Adipocyte (in vitro differentiated cells): ENCODE measurements at regions not wholly inside any gene's neighbourhood (a gene's known extent, or its start where the extent isn't known, plus 50 kb on each side); places are given as distances from the start of the nearest gene placed in this dataset.
"Not testable (repeated sequence)": the region's sequence is repeated elsewhere in the genome, so short reads cannot be mapped to it uniquely, and the experiment has no call there.

Source experiments
- DNase-seq: peaks from one replicate; pipeline ENCODE4 v3.0.0-alpha.2; 2015; ENCODE audit warnings: low read depth
- H3K27me3 ChIP-seq: replicated peaks from 2 replicates; pipeline ENCODE4 v1.7.0; 2013; ENCODE audit warnings: mild to moderate bottlenecking, low read length, moderate library complexity; ENCODE audit not compliant: control insufficient read depth, insufficient read depth
- H3K36me3 ChIP-seq: 2 replicates; pipeline ENCODE4 v1.7.0; 2013; ENCODE audit warnings: low read length, mild to moderate bottlenecking, moderate library complexity; ENCODE audit not compliant: control insufficient read depth, insufficient read depth, severe bottlenecking
- H3K4me1 ChIP-seq: 2 replicates; pipeline ENCODE4 v1.7.0; 2013; ENCODE audit warnings: mild to moderate bottlenecking, low read length, moderate library complexity; ENCODE audit not compliant: control insufficient read depth, insufficient read depth
- H3K4me3 ChIP-seq: 2 replicates; pipeline ENCODE4 v1.7.0; 2013; ENCODE audit warnings: mild to moderate bottlenecking, low read length, moderate library complexity
- H3K9ac ChIP-seq: 2 replicates; pipeline ENCODE4 v1.7.0; 2013; ENCODE audit warnings: mild to moderate bottlenecking, low read length, moderate library complexity
- H3K9me3 ChIP-seq: 2 replicates; pipeline ENCODE4 v1.7.0; 2013; ENCODE audit warnings: mild to moderate bottlenecking, low read length, moderate library complexity; ENCODE audit not compliant: control insufficient read depth

DNA sequence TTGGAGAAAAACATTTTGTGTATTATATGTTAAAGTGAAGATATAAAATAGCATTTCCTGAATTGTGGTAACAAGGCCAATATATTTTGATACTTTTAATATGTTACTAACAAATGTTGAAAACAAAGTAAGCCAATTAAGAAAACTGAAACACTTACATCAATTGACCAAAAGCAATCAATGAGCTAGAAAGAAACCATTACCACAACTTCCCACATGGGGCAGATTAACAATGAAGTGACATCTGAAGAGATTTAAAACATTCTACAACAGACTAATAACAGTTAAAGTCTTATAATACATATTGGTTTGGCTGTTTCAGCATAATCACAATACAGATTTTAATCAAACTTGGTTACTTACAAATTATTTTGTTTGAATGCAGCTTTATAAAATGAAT, 282.4 kb upstream of the NETO1 start:
- no peak overlapping the region for H3K9ac ChIP-seq
- no peaks in the 10 kb centered on the region for H3K36me3 ChIP-seq
- H3K4me3 ChIP-seq = no peak overlapping the region
- peaks cover 2% of the 10 kb centered on the region for H3K9me3 ChIP-seq
- no peaks in the 10 kb centered on the region for H3K4me1 ChIP-seq
- no peaks in the 10 kb centered on the region for H3K27me3 ChIP-seq
- no peak for DNase-seq

DNA sequence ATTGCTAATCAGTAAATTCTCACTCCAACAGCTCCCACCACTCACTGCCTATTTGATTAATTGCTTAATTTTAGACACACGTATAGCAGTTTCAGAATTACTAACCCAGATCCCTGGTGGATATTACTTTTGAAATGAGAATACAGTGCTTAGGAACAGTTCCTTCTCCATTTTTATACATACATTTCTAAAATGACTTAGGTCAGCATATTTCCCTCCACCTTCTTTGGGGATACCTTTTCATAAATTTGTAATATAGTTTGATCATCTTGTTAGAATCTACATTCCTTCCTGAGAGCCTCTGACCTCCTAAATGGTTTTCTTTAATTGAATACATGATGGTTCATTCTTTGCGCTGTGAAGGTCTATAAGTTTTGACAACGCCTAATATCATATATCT, 279.8 kb upstream of the NETO1 start:
- DNase-seq = no peak
- Histone ChIP-seq H3K9me3 (no peaks in the 10 kb centered on the region), H3K27me3 (no peaks in the 10 kb centered on the region), H3K9ac (no peak overlapping the region), H3K4me3 (no peak overlapping the region), H3K4me1 (no peaks in the 10 kb centered on the region), H3K36me3 (no peaks in the 10 kb centered on the region)

DNA sequence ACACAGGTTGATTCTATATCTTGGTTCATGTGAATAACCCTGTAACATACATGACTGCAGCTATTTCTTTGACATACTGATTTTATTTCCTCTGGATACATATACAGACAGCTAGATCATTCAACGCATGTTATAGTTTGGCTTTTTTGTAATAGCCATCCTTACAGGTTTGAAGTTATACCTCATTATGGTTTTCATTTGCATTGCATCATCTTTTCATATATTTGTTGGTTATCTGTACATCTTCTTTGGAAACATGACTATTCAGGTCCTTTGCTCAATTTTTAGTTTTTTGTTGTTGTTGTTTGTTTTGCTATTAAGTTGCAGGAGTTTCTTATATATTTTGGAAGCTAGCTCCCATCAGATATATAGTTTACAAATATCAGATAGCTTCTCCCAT, 276.2 kb upstream of the NETO1 start:
- no peaks in the 10 kb centered on the region for H3K9me3 ChIP-seq
- H3K9ac ChIP-seq = no peak overlapping the region
- no peak overlapping the region for H3K4me3 ChIP-seq
- H3K27me3 ChIP-seq = no peaks in the 10 kb centered on the region
- no peaks in the 10 kb centered on the region for H3K4me1 ChIP-seq
- no peak for DNase-seq
- H3K36me3 ChIP-seq = no peaks in the 10 kb centered on the region

DNA sequence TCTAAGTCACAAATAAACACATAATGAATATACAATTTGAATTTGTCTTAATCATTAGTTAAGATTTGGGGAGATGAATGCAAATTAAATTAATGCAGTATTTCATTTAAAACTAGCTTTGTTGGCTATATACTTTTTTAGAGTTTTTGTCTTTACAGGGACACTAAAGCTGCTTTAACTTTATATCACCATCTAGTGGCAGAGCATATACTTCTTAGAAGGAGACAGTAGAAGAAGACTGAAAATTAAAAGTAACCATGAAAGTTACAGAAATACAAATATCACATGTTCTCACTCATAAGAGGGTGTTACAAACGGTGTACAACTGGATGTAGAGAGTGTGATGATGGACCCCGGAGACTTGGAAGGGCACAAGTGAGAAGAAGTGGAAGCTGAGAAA, 268.3 kb upstream of the NETO1 start:
- Histone ChIP-seq H3K4me3 (no peak overlapping the region), H3K9me3 (no peaks in the 10 kb centered on the region), H3K4me1 (no peaks in the 10 kb centered on the region), H3K36me3 (no peaks in the 10 kb centered on the region), H3K27me3 (no peaks in the 10 kb centered on the region), H3K9ac (no peak overlapping the region)
- peak; percentile 62 for DNase-seq

DNA sequence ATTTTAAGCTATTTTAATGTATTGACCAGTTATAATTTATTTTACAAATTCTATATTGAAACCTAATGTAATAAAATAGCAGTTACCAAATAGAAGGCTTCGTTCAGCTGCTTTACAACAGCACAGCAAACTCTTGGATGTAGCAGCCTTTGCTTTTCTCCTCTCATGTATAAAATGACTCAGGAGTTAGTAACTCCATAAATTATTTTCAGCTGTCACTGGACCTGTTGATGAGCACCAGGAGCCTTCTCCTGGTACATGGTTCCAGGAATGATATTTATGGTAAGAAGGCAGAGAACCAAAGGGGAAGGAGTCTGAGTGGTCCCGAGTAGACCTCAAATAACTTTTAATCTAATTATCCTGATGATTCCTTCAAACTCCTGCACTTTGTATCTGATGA, 256.4 kb upstream of the NETO1 start:
- Histone ChIP-seq H3K4me1 (no peaks in the 10 kb centered on the region), H3K27me3 (no peaks in the 10 kb centered on the region), H3K4me3 (no peak overlapping the region), H3K9me3 (no peaks in the 10 kb centered on the region), H3K36me3 (no peaks in the 10 kb centered on the region), H3K9ac (no peak overlapping the region)
- DNase-seq = peak; percentile 62

DNA sequence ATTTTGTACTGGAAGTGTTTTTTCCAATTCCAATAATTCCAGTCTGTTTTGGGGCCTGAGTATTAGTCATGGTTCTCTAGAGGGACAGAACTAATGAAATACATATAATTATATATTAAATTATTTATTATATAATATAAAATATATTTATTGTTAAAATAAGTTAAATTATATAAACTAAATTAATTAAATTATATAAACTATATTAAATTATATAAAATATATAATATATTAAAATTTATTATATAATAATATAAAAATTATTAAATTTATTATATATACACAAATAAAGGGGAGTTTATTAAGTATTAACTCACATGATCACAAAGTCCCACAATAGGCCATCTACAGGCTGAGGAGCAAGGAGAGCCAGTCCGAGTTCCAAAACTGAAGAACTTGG, 253.4 kb upstream of the NETO1 start:
- Histone ChIP-seq H3K9ac (no peak overlapping the region), H3K4me3 (no peak overlapping the region), H3K4me1 (no peaks in the 10 kb centered on the region), H3K9me3 (no peaks in the 10 kb centered on the region), H3K27me3 (no peaks in the 10 kb centered on the region), H3K36me3 (no peaks in the 10 kb centered on the region)
- DNase-seq = no peak

DNA sequence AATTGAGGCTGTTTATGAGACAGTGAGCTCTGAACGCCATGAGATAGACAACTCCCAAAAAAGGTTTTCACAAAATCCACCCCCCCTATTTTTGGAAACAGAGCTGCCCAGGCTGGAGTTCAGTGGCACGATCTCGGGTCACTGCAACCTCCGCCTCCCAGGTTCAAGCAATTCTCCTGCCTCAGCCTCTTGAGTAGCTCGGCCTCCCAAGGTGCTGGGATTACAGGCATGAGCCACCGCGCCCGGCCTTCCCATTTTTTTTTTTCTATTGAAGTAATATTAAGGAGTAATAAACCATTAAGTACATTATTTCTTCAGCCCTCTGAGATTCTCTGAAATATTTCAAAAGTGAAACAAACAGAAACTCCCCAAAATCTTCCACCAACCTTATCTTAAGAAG, 252.8 kb upstream of the NETO1 start:
- no peaks in the 10 kb centered on the region for H3K27me3 ChIP-seq
- no peak for DNase-seq
- no peaks in the 10 kb centered on the region for H3K36me3 ChIP-seq
- no peak overlapping the region for H3K4me3 ChIP-seq
- H3K9me3 ChIP-seq = no peaks in the 10 kb centered on the region
- H3K4me1 ChIP-seq = no peaks in the 10 kb centered on the region
- no peak overlapping the region for H3K9ac ChIP-seq

DNA sequence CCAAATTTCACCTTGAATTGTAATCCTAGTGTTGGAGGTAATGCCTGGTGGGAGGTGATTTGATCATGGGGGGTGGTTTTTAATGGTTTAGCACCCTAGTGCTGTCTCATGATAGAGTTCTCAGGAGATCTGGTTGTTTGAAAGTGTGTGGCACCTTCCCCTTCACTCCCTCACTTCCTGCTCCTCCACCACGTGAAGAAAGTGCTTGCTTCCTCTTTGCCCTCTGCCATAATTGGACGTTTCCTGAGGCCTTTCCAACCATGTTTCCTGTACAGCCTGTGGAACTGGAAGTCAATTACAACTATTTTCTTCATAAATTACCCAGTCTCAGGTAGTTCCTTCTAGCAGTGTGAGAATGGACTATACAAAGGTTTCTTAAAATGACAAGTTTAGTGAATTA, 251.8 kb upstream of the NETO1 start:
- H3K36me3 ChIP-seq = no peaks in the 10 kb centered on the region
- H3K27me3 ChIP-seq = no peaks in the 10 kb centered on the region
- DNase-seq = no peak
- H3K4me3 ChIP-seq = no peak overlapping the region
- no peaks in the 10 kb centered on the region for H3K9me3 ChIP-seq
- H3K4me1 ChIP-seq = no peaks in the 10 kb centered on the region
- H3K9ac ChIP-seq = no peak overlapping the region

DNA sequence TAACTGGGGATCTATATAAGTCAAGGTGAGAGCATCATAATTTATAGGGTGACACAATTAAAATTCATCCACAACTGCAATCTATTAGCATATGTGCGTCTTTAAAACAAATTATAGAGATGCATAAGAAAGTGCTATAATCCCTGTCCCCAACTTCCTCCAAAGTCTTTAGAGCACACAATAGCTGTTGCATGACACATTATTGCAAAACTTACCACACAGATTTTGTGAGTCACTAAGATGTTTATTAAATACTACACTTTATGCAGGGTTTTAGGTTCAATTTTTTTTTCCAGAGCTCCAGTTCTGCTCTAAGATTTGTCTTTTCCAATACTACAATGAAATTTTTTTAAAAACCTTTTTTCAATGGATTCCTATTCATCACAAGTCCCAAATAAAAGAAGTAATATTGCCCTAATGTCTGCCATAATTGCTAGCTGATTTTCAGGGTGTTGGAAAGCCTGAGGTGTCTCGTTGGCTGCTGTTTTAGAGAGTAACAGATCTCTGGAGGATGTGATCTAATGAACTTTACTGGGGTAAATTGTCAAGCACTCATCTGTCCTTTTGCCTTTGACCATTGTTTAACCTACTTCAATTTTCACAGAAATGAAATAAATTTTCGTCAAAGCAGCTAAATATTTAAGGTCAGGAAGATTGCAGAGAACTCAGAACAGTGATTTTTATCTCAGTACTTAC, 250.5 kb upstream of the NETO1 start:
- no peaks in the 10 kb centered on the region for H3K27me3 ChIP-seq
- no peaks in the 10 kb centered on the region for H3K9me3 ChIP-seq
- peak; percentile 84 for DNase-seq
- no peak overlapping the region for H3K4me3 ChIP-seq
- no peak overlapping the region for H3K9ac ChIP-seq
- H3K4me1 ChIP-seq = no peaks in the 10 kb centered on the region
- no peaks in the 10 kb centered on the region for H3K36me3 ChIP-seq

DNA sequence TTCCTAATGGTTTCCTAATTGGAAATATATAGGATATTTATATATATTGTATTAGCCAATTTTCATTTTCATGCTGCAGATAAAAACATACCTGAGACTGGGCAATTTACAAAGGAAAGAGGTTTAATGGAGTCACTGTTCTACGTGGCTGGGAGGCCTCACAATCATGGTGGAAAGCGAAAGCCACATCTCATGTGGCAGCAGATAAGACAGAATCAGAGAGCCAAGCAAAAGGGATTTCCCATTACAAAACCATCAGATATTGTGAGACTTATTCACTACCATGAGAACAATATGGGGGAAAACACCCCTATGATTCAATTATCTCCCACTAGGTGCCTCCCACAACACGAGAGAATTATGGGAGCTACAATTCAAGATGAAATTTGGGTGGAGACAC, 242.5 kb upstream of the NETO1 start:
- Histone ChIP-seq H3K36me3 (no peaks in the 10 kb centered on the region), H3K4me1 (no peaks in the 10 kb centered on the region), H3K27me3 (no peaks in the 10 kb centered on the region), H3K4me3 (no peak overlapping the region), H3K9ac (no peak overlapping the region), H3K9me3 (peaks cover 3% of the 10 kb centered on the region)
- DNase-seq = no peak

DNA sequence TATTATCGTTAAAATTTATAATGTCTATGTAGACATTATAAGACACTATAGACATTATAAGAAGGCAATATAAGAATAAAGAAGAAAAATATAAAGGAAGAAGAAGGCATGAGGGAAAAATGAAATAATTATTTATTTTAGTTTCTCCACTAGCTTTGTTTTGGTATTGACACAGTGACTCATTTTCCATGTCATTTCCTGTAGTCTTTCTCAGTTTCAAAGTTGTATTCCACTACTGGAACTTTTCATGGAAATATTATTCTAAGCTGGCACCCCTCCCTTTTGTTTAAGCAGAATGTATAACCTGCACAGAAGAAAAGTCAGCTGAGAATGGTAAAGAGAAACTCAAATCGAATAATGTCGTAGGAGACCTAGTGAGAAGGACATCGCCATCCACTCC, 234.2 kb upstream of the NETO1 start:
- no peak overlapping the region for H3K4me3 ChIP-seq
- no peaks in the 10 kb centered on the region for H3K27me3 ChIP-seq
- no peaks in the 10 kb centered on the region for H3K36me3 ChIP-seq
- no peaks in the 10 kb centered on the region for H3K4me1 ChIP-seq
- peaks cover 7% of the 10 kb centered on the region for H3K9me3 ChIP-seq
- H3K9ac ChIP-seq = no peak overlapping the region
- peak; percentile 25 for DNase-seq

DNA sequence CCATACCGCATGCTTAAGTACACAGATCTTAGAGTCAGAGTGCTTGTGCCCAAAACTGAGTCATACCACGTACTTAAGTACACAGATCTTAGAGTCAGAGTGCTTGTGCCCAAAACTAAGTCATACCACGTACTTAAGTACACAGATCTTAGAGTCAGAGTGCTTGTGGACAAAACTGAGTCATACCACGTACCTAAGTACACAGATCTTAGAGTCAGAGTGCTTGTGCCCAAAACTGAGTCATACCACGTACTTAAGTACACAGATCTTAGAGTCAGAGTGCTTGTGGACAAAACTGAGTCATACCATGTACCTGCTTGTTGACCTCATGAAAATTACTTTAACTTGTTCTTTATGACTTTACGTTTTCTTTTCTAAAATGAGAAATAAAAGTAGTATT, 233.7 kb upstream of the NETO1 start:
- not testable (repeated sequence) for DNase-seq, H3K4me1 ChIP-seq, H3K4me3 ChIP-seq, H3K27me3 ChIP-seq, H3K36me3 ChIP-seq, H3K9ac ChIP-seq
- peaks cover 10% of the 10 kb centered on the region for H3K9me3 ChIP-seq
